HG03460 (cell line): ENCODE measurements at regions not wholly inside any gene's neighbourhood (a gene's known extent, or its start where the extent isn't known, plus 50 kb on each side); places are given as distances from the start of the nearest gene placed in this dataset.

Experiments used
- ATAC-seq: cut with Tn5 transposase; IDR thresholded peaks from one replicate; pipeline ENCODE4 v1.9.1; 2021; ENCODE audit not compliant: unreplicated experiment

- no peak for ATAC-seq
These were observed 140.6 kb downstream of the URI1 start for GRCh38 chr19:30082611-30083010.

GRCh38 chr19:30083125-30083681 is 141.2 kb downstream of the URI1 start:
- no peak for ATAC-seq

- no peak for ATAC-seq
These were observed 141.7 kb downstream of the URI1 start for GRCh38 chr19:30083701-30084156.

- ATAC-seq, result no peak
These were observed 142.4 kb downstream of the URI1 start for GRCh38 chr19:30084390-30084819.

- ATAC-seq, result no peak
These were observed 143.4 kb downstream of the URI1 start for GRCh38 chr19:30085394-30085793.

GRCh38 chr19:30086220-30086619 is 144.2 kb downstream of the URI1 start:
- no peak for ATAC-seq

- no peak for ATAC-seq
These were observed 144.9 kb downstream of the URI1 start for GRCh38 chr19:30086916-30087315.

GRCh38 chr19:30087381-30088138 is 145.5 kb downstream of the URI1 start:
- no peak for ATAC-seq

GRCh38 chr19:30088567-30088966 is 146.5 kb downstream of the URI1 start:
- ATAC-seq, result no peak

- ATAC-seq, result no peak
These were observed 147.1 kb downstream of the URI1 start for GRCh38 chr19:30089086-30089665.

- no peak for ATAC-seq
These were observed 148.4 kb downstream of the URI1 start for GRCh38 chr19:30090476-30090875.

GRCh38 chr19:30090963-30091362 is 148.9 kb downstream of the URI1 start:
- no peak for ATAC-seq

- ATAC-seq, result no peak
These were observed 149.4 kb downstream of the URI1 start for GRCh38 chr19:30091456-30091855.

GRCh38 chr19:30091856-30092255 is 149.8 kb downstream of the URI1 start:
- ATAC-seq, result no peak

- ATAC-seq, result no peak
These were observed 150.9 kb downstream of the URI1 start for GRCh38 chr19:30092721-30093569.

GRCh38 chr19:30093966-30094755 is 152.1 kb downstream of the URI1 start:
- ATAC-seq, result no peak

GRCh38 chr19:30094756-30095140 is 152.7 kb downstream of the URI1 start:
- no peak for ATAC-seq

GRCh38 chr19:30095171-30095570 is 153.1 kb downstream of the URI1 start:
- ATAC-seq, result no peak

- no peak for ATAC-seq
These were observed 154.7 kb downstream of the URI1 start for GRCh38 chr19:30096596-30097370.

- ATAC-seq, result no peak
These were observed 155.8 kb downstream of the URI1 start for GRCh38 chr19:30097746-30098280.
